Fibroblast of lung (primary cell): ENCODE measurements at regions not wholly inside any gene's neighbourhood (a gene's known extent, or its start where the extent isn't known, plus 50 kb on each side); places are given as distances from the start of the nearest gene placed in this dataset.

Experiments
- EZH2 ChIP-seq: IDR thresholded peaks from 2 replicates; pipeline ENCODE4 v1.5.1; 2012; ENCODE audit warnings: low read length, control low read depth, mild to moderate bottlenecking; ENCODE audit errors: missing control alignments
- TF ChIP-seq, protein P1 (sequence below), 2 donors: IDR thresholded peaks in 1 of 2; conservative IDR thresholded peaks in 1 of 2; 1 replicate in 1 of 2; 2 replicates in 1 of 2; pipeline ENCODE4 v1.5.1; 2011 to 2012; ENCODE audit warnings: low read length in 2 of 2, control low read depth in 1 of 2, inconsistent platforms in 1 of 2, low read depth in 1 of 2, mild to moderate bottlenecking in 1 of 2

DNA sequence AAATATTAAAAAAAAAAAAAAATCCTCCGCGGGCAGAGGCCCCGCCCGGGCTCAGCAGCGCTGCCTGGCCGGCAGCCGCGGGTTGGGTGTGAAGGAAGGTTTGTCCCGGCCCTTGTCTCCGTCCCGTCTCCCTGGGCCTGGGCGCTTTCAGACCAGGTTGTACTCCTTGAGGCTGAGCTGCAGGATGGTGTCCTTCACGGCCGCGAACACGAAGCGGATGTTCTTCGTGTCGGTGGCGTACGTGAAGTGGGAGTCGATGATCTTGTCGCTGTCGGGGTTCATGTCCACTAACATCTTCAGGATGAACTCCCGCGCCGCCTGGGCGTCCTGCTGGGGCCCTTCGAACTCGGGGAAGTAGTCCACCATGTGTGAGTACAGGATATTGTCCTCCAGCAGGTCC is 123.7 kb upstream of the KCTD7 start:
- TF ChIP-seq, protein P1, sequence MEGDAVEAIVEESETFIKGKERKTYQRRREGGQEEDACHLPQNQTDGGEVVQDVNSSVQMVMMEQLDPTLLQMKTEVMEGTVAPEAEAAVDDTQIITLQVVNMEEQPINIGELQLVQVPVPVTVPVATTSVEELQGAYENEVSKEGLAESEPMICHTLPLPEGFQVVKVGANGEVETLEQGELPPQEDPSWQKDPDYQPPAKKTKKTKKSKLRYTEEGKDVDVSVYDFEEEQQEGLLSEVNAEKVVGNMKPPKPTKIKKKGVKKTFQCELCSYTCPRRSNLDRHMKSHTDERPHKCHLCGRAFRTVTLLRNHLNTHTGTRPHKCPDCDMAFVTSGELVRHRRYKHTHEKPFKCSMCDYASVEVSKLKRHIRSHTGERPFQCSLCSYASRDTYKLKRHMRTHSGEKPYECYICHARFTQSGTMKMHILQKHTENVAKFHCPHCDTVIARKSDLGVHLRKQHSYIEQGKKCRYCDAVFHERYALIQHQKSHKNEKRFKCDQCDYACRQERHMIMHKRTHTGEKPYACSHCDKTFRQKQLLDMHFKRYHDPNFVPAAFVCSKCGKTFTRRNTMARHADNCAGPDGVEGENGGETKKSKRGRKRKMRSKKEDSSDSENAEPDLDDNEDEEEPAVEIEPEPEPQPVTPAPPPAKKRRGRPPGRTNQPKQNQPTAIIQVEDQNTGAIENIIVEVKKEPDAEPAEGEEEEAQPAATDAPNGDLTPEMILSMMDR (conservative IDR thresholded peaks at IDR 0.05 in 1 of 2, IDR thresholded peaks at IDR 0.05 in 1 of 2; ENCODE audit: low read depth in 1 of 2, low read length in 2 of 2) = no peak
- no peak for TF ChIP-seq EZH2
